GM23338 (cell line): ENCODE measurements at regions not wholly inside any gene's neighbourhood (a gene's known extent, or its start where the extent isn't known, plus 50 kb on each side); places are given as distances from the start of the nearest gene placed in this dataset.

Source experiments
- ATAC-seq: fragments of 200-7000 bp; cut with Tn5 transposase; 3 replicates; pipeline ENCODE4 v1.9.1; 2020
- DNase-seq: peaks from one replicate; pipeline ENCODE4 v3.0.0-alpha.2; 2015; ENCODE audit warnings: low spot score
- H2AFZ ChIP-seq: fragments of 200-600 bp; sonication (generic); 2 replicates; pipeline ENCODE4 v1.8.0; 2016; ENCODE audit warnings: antibody characterized with exemption, mild to moderate bottlenecking, moderate library complexity
- H3F3A ChIP-seq: fragments of 200-600 bp; sonication (generic); replicated peaks from 2 replicates; pipeline ENCODE4 v1.8.0; 2017; ENCODE audit warnings: antibody characterized with exemption, mixed run types, low read depth
- H3K27ac ChIP-seq: fragments of 200-600 bp; sonication (generic); 2 replicates; pipeline ENCODE4 v1.6.1; 2016; ENCODE audit warnings: low read depth
- H3K27me3 ChIP-seq: fragments of 200-600 bp; sonication (generic); 2 replicates; pipeline ENCODE4 v1.8.0; 2016; ENCODE audit warnings: mild to moderate bottlenecking, mixed run types, moderate library complexity; ENCODE audit not compliant: insufficient read depth
- H3K36me3 ChIP-seq: fragments of 200-600 bp; sonication (generic); 2 replicates; pipeline ENCODE4 v1.8.0; 2016; ENCODE audit warnings: mild to moderate bottlenecking; ENCODE audit not compliant: insufficient read depth
- H3K4me1 ChIP-seq: fragments of 200-600 bp; sonication (generic); 2 replicates; pipeline ENCODE4 v1.8.0; 2016; ENCODE audit warnings: mild to moderate bottlenecking, moderate library complexity; ENCODE audit not compliant: insufficient read depth
- H3K4me2 ChIP-seq: fragments of 200-600 bp; sonication (generic); 2 replicates; pipeline ENCODE4 v1.7.1; 2017; ENCODE audit warnings: mixed run types
- H3K4me3 ChIP-seq: fragments of 200-600 bp; sonication (generic); 2 replicates; pipeline ENCODE4 v1.6.1; 2016; ENCODE audit warnings: mixed run types
- H3K79me2 ChIP-seq: fragments of 200-600 bp; sonication (generic); replicated peaks from 2 replicates; pipeline ENCODE4 v1.8.0; 2017; ENCODE audit warnings: mild to moderate bottlenecking; ENCODE audit not compliant: insufficient read depth
- H3K9me2 ChIP-seq: fragments of 200-600 bp; sonication (generic); 2 replicates; pipeline ENCODE4 v1.8.0; 2017; ENCODE audit not compliant: insufficient read depth
- H4K20me1 ChIP-seq: fragments of 200-600 bp; sonication (generic); replicated peaks from 2 replicates; pipeline ENCODE4 v1.8.0; 2017; ENCODE audit warnings: mild to moderate bottlenecking; ENCODE audit not compliant: insufficient read depth
- H3K27ac Mint-ChIP-seq: 2 replicates; pipeline ENCODE4 v1.8.0; 2020; ENCODE audit warnings: inconsistent platforms, mild to moderate bottlenecking, moderate library complexity, mixed read lengths
- H3K27me3 Mint-ChIP-seq: 3 replicates; pipeline ENCODE4 v1.8.0; 2022; ENCODE audit warnings: low read depth, mild to moderate bottlenecking, moderate library complexity, mixed read lengths, inconsistent platforms; ENCODE audit not compliant: insufficient read depth, poor library complexity
- H3K36me3 Mint-ChIP-seq: 3 replicates; pipeline ENCODE4 v1.8.0; 2021; ENCODE audit warnings: low read depth, mild to moderate bottlenecking, inconsistent platforms, moderate library complexity, mixed read lengths
- H3K4me1 Mint-ChIP-seq: 3 replicates; pipeline ENCODE4 v1.8.0; 2020; ENCODE audit warnings: mild to moderate bottlenecking, inconsistent platforms, mixed read lengths
- H3K4me3 Mint-ChIP-seq: 3 replicates; pipeline ENCODE4 v1.8.0; 2021; ENCODE audit warnings: moderate library complexity, mild to moderate bottlenecking, inconsistent platforms, mixed read lengths
- H3K9me3 Mint-ChIP-seq: 3 replicates; pipeline ENCODE4 v1.8.0; 2020; ENCODE audit warnings: moderate library complexity, mild to moderate bottlenecking, inconsistent platforms, mixed read lengths
- ETS1 ChIP-seq: IDR thresholded peaks from 2 replicates; pipeline ENCODE4 v1.6.1; 2016; ENCODE audit warnings: antibody characterized with exemption
- EZH2phosphoT487 ChIP-seq: fragments of 200-600 bp; sonication (generic); IDR thresholded peaks from one replicate; pipeline ENCODE4 v1.8.1; 2018; ENCODE audit warnings: antibody characterized with exemption; ENCODE audit not compliant: unreplicated experiment
- NANOG ChIP-seq: IDR thresholded peaks from 2 replicates; pipeline ENCODE4 v1.6.1; 2016; ENCODE audit warnings: antibody characterized with exemption, borderline replicate concordance
- POLR2AphosphoS5 ChIP-seq: IDR thresholded peaks from 2 replicates; pipeline ENCODE4 v1.6.1; 2016; ENCODE audit warnings: antibody characterized with exemption, low read depth
- REST ChIP-seq: IDR thresholded peaks from one replicate; pipeline ENCODE4 v1.6.1; 2018; ENCODE audit warnings: antibody characterized with exemption; ENCODE audit not compliant: unreplicated experiment
- ZNF114 ChIP-seq: fragments of 250-450 bp; sonication (Bioruptor Pico); IDR thresholded peaks from 2 replicates; pipeline ENCODE4 v1.5.0; 2020; ENCODE audit warnings: mild to moderate bottlenecking, moderate library complexity
- ZNF462 ChIP-seq: fragments of 250-450 bp; sonication (Bioruptor Pico); IDR thresholded peaks from 2 replicates; pipeline ENCODE4 v1.5.0; 2020; ENCODE audit warnings: mild to moderate bottlenecking, moderate library complexity

GRCh38 chr17:79674506-79675412 is 56.0 kb upstream of the ENPP7 start (continued):
- no peak for TF ChIP-seq ZNF462 (CRISPR knock-in tag)
- no peak for TF ChIP-seq ZNF114 (CRISPR knock-in tag)

GRCh38 chr17:79673517-79673916 is 57.2 kb upstream of the ENPP7 start:
- Mint-ChIP-seq H3K36me3 (peaks cover 6% of the 10 kb centered on the region), H3K9me3 (peaks cover 23% of the 10 kb centered on the region), H3K4me1 (peaks cover 15% of the 10 kb centered on the region), H3K27me3 (peaks cover 18% of the 10 kb centered on the region), H3K27ac (no peak overlapping the region), H3K4me3 (no peak overlapping the region)
- DNase-seq = no peak
- no peaks in the 10 kb centered on the region for H4K20me1 ChIP-seq
- H3K4me3 ChIP-seq = no peak overlapping the region
- no peaks in the 10 kb centered on the region for H3K27me3 ChIP-seq
- no peak overlapping the region for H3K4me2 ChIP-seq
- no peaks in the 10 kb centered on the region for H3K9me2 ChIP-seq
- H3K4me1 ChIP-seq = no peaks in the 10 kb centered on the region
- H3F3A ChIP-seq = no peaks in the 10 kb centered on the region
- H3K27ac ChIP-seq = no peak overlapping the region
- TF ChIP-seq ZNF114 (CRISPR knock-in tag) (no peak), ETS1 (no peak), NANOG (no peak), REST (no peak), EZH2phosphoT487 (no peak), POLR2AphosphoS5 (no peak)
- ATAC-seq = no peak
- no peak overlapping the region for H2AFZ ChIP-seq
- no peaks in the 10 kb centered on the region for H3K79me2 ChIP-seq
- no peaks in the 10 kb centered on the region for H3K36me3 ChIP-seq
